Brain microvascular endothelial cell (primary cell): ENCODE measurements at regions not wholly inside any gene's neighbourhood (a gene's known extent, or its start where the extent isn't known, plus 50 kb on each side); places are given as distances from the start of the nearest gene placed in this dataset.
A peak's percentile ranks its signal among the peaks of the same experiment; 100 is the strongest.

ENCODE experiments used
- DNase-seq: peaks from one replicate; pipeline ENCODE4 v3.0.0-alpha.2; 2020
- H3K27ac ChIP-seq: fragments of 250-450 bp; sonication (Bioruptor Pico); 2 replicates; pipeline ENCODE4 v1.5.1; 2020; ENCODE audit warnings: mild to moderate bottlenecking, moderate library complexity
- H3K27me3 ChIP-seq: fragments of 250-450 bp; sonication (Bioruptor Pico); replicated peaks from 2 replicates; pipeline ENCODE4 v1.5.1; 2020; ENCODE audit warnings: mild to moderate bottlenecking
- H3K36me3 ChIP-seq: fragments of 250-450 bp; sonication (Bioruptor Pico); replicated peaks from 2 replicates; pipeline ENCODE4 v1.5.1; 2020; ENCODE audit warnings: mild to moderate bottlenecking
- H3K4me3 ChIP-seq: 2 replicates; pipeline ENCODE4 v1.5.1; 2011; ENCODE audit warnings: low read depth, mild to moderate bottlenecking, control low read depth, low read length, moderate library complexity
- CTCF ChIP-seq: IDR thresholded peaks from 2 replicates; pipeline ENCODE4 v1.5.1; 2011; ENCODE audit warnings: low read depth, mild to moderate bottlenecking, moderate library complexity, low read length, control low read depth, inconsistent platforms; ENCODE audit errors: missing control alignments
- in situ Hi-C: cut with HindIII; loops from 2 replicates; pipeline ENCODE4 v1.10.0; 2017; ENCODE audit warnings: low sequenced_read_pairs, low pct_ligation_motif_present

- Histone ChIP-seq H3K27me3 (no peaks in the 10 kb centered on the region), H3K36me3 (no peaks in the 10 kb centered on the region), H3K4me3 (peak overlapping the region; percentile 39), H3K27ac (peak overlapping the region; percentile 95)
- peak; percentile 80 for TF ChIP-seq CTCF
- DNase-seq = peak; percentile 94
- in situ Hi-C loops = loop anchor here (25.0 kb wide), 1 partner anchor 295 kb away; no protein-coding TSS in a partner anchor
Observed at GRCh38 chr10:3467052-3467951, 294.7 kb upstream of the PITRM1 start.

DNA sequence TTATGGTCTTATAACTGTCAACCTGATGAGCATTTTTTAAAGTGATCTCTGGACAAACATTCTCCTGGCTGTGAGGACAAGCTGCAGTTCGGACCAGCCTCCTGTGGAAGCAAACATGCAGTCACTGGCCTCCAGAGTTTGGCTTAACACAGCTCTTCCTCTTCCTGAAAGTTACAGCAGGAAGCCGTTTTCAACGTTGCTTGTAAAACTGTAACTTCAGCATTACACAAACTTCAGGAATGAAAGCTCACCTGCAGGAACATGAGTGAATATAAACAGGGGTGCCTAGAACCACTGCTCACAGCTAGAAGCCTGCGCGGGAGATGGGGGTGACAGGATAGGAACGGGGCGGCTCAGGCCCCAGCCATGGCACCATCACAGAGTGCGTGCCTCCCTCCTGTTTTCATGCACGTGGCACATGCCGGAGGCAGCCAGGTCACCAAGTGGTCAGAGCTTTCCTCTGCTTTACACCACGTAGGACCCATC, 292.9 kb upstream of the PITRM1 start:
- no peaks in the 10 kb centered on the region for H3K27me3 ChIP-seq
- no peaks in the 10 kb centered on the region for H3K36me3 ChIP-seq
- no peak overlapping the region for H3K4me3 ChIP-seq
- DNase-seq = no peak
- no peak for TF ChIP-seq CTCF
- H3K27ac ChIP-seq = no peak overlapping the region
- in situ Hi-C loops = loop anchor here (25.0 kb wide), 1 partner anchor 297 kb away; no protein-coding TSS in a partner anchor

- TF ChIP-seq CTCF = no peak
- Histone ChIP-seq H3K36me3 (no peaks in the 10 kb centered on the region), H3K4me3 (no peak overlapping the region), H3K27me3 (no peaks in the 10 kb centered on the region), H3K27ac (no peak overlapping the region)
- no peak for DNase-seq
- in situ Hi-C loops = loop anchor here (25.0 kb wide), 1 partner anchor 297 kb away; no protein-coding TSS in a partner anchor
Observed at GRCh38 chr10:3464760-3465405, 292.3 kb upstream of the PITRM1 start.

GRCh38 chr10:3460420-3461128, 288.0 kb upstream of the PITRM1 start:
- TF ChIP-seq CTCF = no peak
- no peaks in the 10 kb centered on the region for H3K27me3 ChIP-seq
- no peaks in the 10 kb centered on the region for H3K36me3 ChIP-seq
- DNase-seq = no peak
- no peak overlapping the region for H3K4me3 ChIP-seq
- H3K27ac ChIP-seq = no peak overlapping the region
- in situ Hi-C loops = loop anchor here (25.0 kb wide), 1 partner anchor 302 kb away; no protein-coding TSS in a partner anchor

DNA sequence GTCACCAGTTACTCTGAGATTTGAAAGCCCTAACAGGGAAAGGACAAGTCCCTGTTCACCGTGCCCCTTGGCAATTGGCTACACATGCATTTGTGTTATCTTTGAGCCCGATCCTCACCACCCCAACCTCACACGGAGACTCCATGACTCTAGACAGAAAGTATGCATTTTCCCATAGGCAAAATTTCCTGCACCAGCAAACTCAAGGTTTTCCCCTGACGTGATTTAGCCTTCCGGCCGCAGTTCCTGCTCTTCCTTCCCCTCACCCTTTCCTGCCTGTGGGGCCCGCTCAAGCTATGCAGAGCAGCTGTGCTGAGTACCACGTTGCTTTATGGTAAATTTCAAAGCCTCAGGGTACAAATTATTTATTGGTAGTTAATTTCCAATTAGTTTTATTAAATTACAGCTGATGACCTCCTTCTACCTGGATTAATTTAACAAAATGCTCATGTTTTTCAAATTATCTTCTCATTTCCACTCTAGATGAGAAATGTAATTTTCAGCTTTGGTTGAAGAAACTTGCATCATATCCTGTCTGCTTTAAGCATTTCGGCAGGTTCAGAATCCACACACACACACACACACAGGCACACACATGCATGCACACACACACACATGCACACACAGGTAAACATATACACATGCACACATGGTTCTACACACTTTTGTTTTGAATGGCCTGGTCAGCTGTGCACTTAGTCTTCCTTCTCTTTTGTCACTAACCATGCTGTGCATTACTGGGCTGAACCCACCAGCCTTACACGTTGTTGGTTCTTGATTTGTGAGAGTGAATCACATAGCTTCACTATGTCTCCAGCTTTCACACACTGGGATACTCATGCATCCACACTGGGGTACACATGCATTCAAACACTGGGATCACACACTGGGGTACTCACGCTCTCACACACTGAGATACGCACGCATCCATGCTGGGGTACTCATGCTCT, 283.1 kb upstream of the PITRM1 start:
- DNase-seq = peak; percentile 82
- in situ Hi-C loops = loop anchor here (25.0 kb wide), 1 partner anchor 307 kb away; no protein-coding TSS in a partner anchor
- Histone ChIP-seq H3K27ac (peak overlapping the region; percentile 48), H3K36me3 (no peaks in the 10 kb centered on the region), H3K27me3 (no peaks in the 10 kb centered on the region), H3K4me3 (no peak overlapping the region)
- peak; percentile 33 for TF ChIP-seq CTCF
